ENCODE measurements at regions not wholly inside any gene's neighbourhood (a gene's known extent, or its start where the extent isn't known, plus 50 kb on each side); places are given as distances from the start of the nearest gene placed in this dataset.

- POLR2A ChIA-PET: no interaction called here
- CTCF ChIA-PET: interaction anchor here (0.7 kb wide), 1 partner anchor 95 kb away, joined by 4 read pairs; no protein-coding TSS in a partner anchor
- no peak for TF ChIP-seq ELF4 (IDR thresholded peaks at IDR 0.05)
- TF ChIP-seq CTBP1 (IDR thresholded peaks at IDR 0.05; ENCODE audit: borderline replicate concordance): no peak
- no peak for DNase-seq (ENCODE audit: extremely low spot score)
Measured at GRCh38 chr19:28331596-28331995, 881.4 kb downstream of the UQCRFS1 start.

GRCh38 chr19:28330831-28331230, 882.1 kb downstream of the UQCRFS1 start:
- no peak for DNase-seq (ENCODE audit: extremely low spot score)
- TF ChIP-seq FOXM1 (IDR thresholded peaks at IDR 0.05; ENCODE audit: borderline replicate concordance): no peak
- no peak for TF ChIP-seq CTBP1 (IDR thresholded peaks at IDR 0.05; ENCODE audit: borderline replicate concordance)
- TF ChIP-seq SUZ12 (IDR thresholded peaks at IDR 0.05): no peak
- no peak for TF ChIP-seq FOXK2 (IDR thresholded peaks at IDR 0.05)
- no peak for TF ChIP-seq ELF4 (IDR thresholded peaks at IDR 0.05)
- TF ChIP-seq LEF1 (IDR thresholded peaks at IDR 0.05; ENCODE audit: borderline replicate concordance): no peak
- TF ChIP-seq NFRKB (IDR thresholded peaks at IDR 0.05): no peak
- no peak for TF ChIP-seq L3MBTL2 (conservative IDR thresholded peaks at IDR 0.05)
- TF ChIP-seq, protein P1, sequence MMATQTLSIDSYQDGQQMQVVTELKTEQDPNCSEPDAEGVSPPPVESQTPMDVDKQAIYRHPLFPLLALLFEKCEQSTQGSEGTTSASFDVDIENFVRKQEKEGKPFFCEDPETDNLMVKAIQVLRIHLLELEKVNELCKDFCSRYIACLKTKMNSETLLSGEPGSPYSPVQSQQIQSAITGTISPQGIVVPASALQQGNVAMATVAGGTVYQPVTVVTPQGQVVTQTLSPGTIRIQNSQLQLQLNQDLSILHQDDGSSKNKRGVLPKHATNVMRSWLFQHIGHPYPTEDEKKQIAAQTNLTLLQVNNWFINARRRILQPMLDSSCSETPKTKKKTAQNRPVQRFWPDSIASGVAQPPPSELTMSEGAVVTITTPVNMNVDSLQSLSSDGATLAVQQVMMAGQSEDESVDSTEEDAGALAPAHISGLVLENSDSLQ (IDR thresholded peaks at IDR 0.05): no peak
- POLR2A ChIA-PET: no interaction called here
- CTCF ChIA-PET: interaction anchor here (0.7 kb wide), 1 partner anchor 95 kb away, joined by 4 read pairs; no protein-coding TSS in a partner anchor

DNA sequence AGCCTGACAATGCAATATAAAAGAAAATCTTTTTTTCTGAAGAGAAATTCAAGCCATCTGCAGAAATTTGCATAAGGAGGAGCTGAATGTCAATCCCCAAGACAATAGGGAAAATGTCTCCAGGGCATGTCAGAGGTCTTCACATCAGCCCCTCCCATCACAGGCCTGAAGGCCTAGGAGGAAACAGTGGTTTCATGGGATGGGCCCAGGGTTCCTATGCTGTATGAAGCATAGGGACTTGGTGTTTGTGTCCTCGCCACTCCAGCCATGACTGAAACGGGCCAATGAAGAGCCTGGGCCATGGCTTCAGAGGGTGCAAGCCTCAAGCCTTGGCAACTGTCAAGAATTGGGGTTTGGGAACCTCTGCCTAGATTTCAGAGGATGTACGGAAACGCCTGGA, 883.5 kb downstream of the UQCRFS1 start:
- ChIA-PET POLR2A (no interaction called here), CTCF (no interaction called here)
- DNase-seq (ENCODE audit: extremely low spot score): no peak
- no peak for TF ChIP-seq LEF1 (IDR thresholded peaks at IDR 0.05; ENCODE audit: borderline replicate concordance)
- TF ChIP-seq ARNT (IDR thresholded peaks at IDR 0.05): no peak
- no peak for TF ChIP-seq HDGF (IDR thresholded peaks at IDR 0.05; ENCODE audit: borderline replicate concordance)
- TF ChIP-seq TARDBP (IDR thresholded peaks at IDR 0.05): no peak
- TF ChIP-seq FOXA1 (IDR thresholded peaks at IDR 0.05): no peak
- TF ChIP-seq, protein P1 (IDR thresholded peaks at IDR 0.05): no peak
- TF ChIP-seq FOXM1 (IDR thresholded peaks at IDR 0.05; ENCODE audit: borderline replicate concordance): no peak
- TF ChIP-seq ZNF384 (IDR thresholded peaks at IDR 0.05): no peak
- no peak for TF ChIP-seq NFRKB (IDR thresholded peaks at IDR 0.05)
- TF ChIP-seq SP1 (IDR thresholded peaks at IDR 0.05): no peak
- TF ChIP-seq BHLHE40 (IDR thresholded peaks at IDR 0.05; ENCODE audit: borderline replicate concordance): no peak
- TF ChIP-seq L3MBTL2 (conservative IDR thresholded peaks at IDR 0.05): no peak
- no peak for TF ChIP-seq FOXK2 (IDR thresholded peaks at IDR 0.05)
- no peak for TF ChIP-seq SUZ12 (IDR thresholded peaks at IDR 0.05)
- TF ChIP-seq ELF4 (IDR thresholded peaks at IDR 0.05): no peak
- no peak for TF ChIP-seq CTBP1 (IDR thresholded peaks at IDR 0.05; ENCODE audit: borderline replicate concordance)

DNA sequence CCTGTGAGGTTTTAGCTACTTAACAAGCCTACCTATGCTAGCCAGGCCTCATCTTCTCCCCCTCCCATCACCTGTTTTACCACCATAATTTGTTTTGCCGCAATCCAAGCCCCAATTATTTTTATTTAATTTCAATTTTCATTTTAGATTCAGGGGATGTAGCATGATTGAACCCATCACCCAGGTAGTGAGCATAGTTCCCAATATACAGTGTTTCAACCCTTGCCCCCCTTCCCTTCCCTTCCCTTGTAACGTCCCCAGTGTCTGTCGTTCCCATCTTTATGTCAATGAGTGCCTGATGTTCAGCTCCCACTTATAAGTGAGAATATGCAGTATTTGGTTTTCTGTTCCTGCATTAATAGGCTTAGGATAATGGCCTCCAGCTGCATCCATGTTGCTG, 885.0 kb downstream of the UQCRFS1 start:
- DNase-seq (ENCODE audit: extremely low spot score): no peak
- CTCF ChIA-PET: no interaction called here
- TF ChIP-seq L3MBTL2 (conservative IDR thresholded peaks at IDR 0.05): no peak
- no peak for TF ChIP-seq SUZ12 (IDR thresholded peaks at IDR 0.05)
- TF ChIP-seq FOXM1 (IDR thresholded peaks at IDR 0.05; ENCODE audit: borderline replicate concordance): no peak
- TF ChIP-seq FOXA1 (IDR thresholded peaks at IDR 0.05): no peak
- TF ChIP-seq LEF1 (IDR thresholded peaks at IDR 0.05; ENCODE audit: borderline replicate concordance): no peak
- TF ChIP-seq BHLHE40 (IDR thresholded peaks at IDR 0.05; ENCODE audit: borderline replicate concordance): no peak
- no peak for TF ChIP-seq ELF4 (IDR thresholded peaks at IDR 0.05)
- TF ChIP-seq NFRKB (IDR thresholded peaks at IDR 0.05): no peak
- TF ChIP-seq, protein P1 (IDR thresholded peaks at IDR 0.05): no peak
- no peak for TF ChIP-seq SP1 (IDR thresholded peaks at IDR 0.05)
- no peak for TF ChIP-seq TARDBP (IDR thresholded peaks at IDR 0.05)
- no peak for TF ChIP-seq ZNF384 (IDR thresholded peaks at IDR 0.05)
- no peak for TF ChIP-seq FOXK2 (IDR thresholded peaks at IDR 0.05)
- no peak for TF ChIP-seq CTBP1 (IDR thresholded peaks at IDR 0.05; ENCODE audit: borderline replicate concordance)
- TF ChIP-seq ARNT (IDR thresholded peaks at IDR 0.05): no peak
- no peak for TF ChIP-seq HDGF (IDR thresholded peaks at IDR 0.05; ENCODE audit: borderline replicate concordance)
- POLR2A ChIA-PET: no interaction called here

- no peak for TF ChIP-seq L3MBTL2 (conservative IDR thresholded peaks at IDR 0.05)
- TF ChIP-seq ZNF384 (IDR thresholded peaks at IDR 0.05): no peak
- TF ChIP-seq LEF1 (IDR thresholded peaks at IDR 0.05; ENCODE audit: borderline replicate concordance): no peak
- no peak for TF ChIP-seq NFRKB (IDR thresholded peaks at IDR 0.05)
- TF ChIP-seq SP1 (IDR thresholded peaks at IDR 0.05): no peak
- TF ChIP-seq FOXA1 (IDR thresholded peaks at IDR 0.05): no peak
- TF ChIP-seq ARNT (IDR thresholded peaks at IDR 0.05): no peak
- TF ChIP-seq ELF4 (IDR thresholded peaks at IDR 0.05): no peak
- TF ChIP-seq FOXM1 (IDR thresholded peaks at IDR 0.05; ENCODE audit: borderline replicate concordance): no peak
- TF ChIP-seq, protein P1 (IDR thresholded peaks at IDR 0.05): no peak
- no peak for TF ChIP-seq HDGF (IDR thresholded peaks at IDR 0.05; ENCODE audit: borderline replicate concordance)
- no peak for TF ChIP-seq BHLHE40 (IDR thresholded peaks at IDR 0.05; ENCODE audit: borderline replicate concordance)
- no peak for TF ChIP-seq TARDBP (IDR thresholded peaks at IDR 0.05)
- TF ChIP-seq SUZ12 (IDR thresholded peaks at IDR 0.05): no peak
- no peak for TF ChIP-seq CTBP1 (IDR thresholded peaks at IDR 0.05; ENCODE audit: borderline replicate concordance)
- no peak for TF ChIP-seq FOXK2 (IDR thresholded peaks at IDR 0.05)
- CTCF ChIA-PET: interaction anchor here (1.3 kb wide), 1 partner anchor 353 kb away, joined by 4 read pairs; no protein-coding TSS in a partner anchor
- POLR2A ChIA-PET: no interaction called here
- no peak for DNase-seq (ENCODE audit: extremely low spot score)
Measured at GRCh38 chr19:28326746-28327145, 886.2 kb downstream of the UQCRFS1 start.
